ENCODE measurements at regions not wholly inside any gene's neighbourhood (a gene's known extent, or its start where the extent isn't known, plus 50 kb on each side); places are given as distances from the start of the nearest gene placed in this dataset.

- Histone ChIP-seq H3K9me2 (ENCODE audit: insufficient read depth, low read length) (no peaks in the 10 kb centered on the region), H2AFZ (ENCODE audit: low read depth, low read length) (no peak overlapping the region), H3K79me2 (replicated peaks; ENCODE audit: insufficient read depth, low read length) (no peaks in the 10 kb centered on the region), H3K27ac (ENCODE audit: low read length) (no peak overlapping the region), H3K9ac (ENCODE audit: low read length) (no peak overlapping the region), H3K4me3 (ENCODE audit: low read length) (no peak overlapping the region), H3K36me3 (ENCODE audit: insufficient read depth, low read length) (no peaks in the 10 kb centered on the region), H4K20me1 (ENCODE audit: insufficient read depth) (no peaks in the 10 kb centered on the region), H3K4me2 (ENCODE audit: low read length) (no peak overlapping the region), H3F3A (ENCODE audit: insufficient read depth, low read length, poor library complexity, severe bottlenecking) (no peaks in the 10 kb centered on the region), H3K9me3 (ENCODE audit: low read length) (no peaks in the 10 kb centered on the region), H3K27me3 (ENCODE audit: insufficient read depth, low read depth, low read length) (no peaks in the 10 kb centered on the region)
- TF ChIP-seq EP300 (conservative IDR thresholded peaks at IDR 0.05; ENCODE audit: poor library complexity, severe bottlenecking) (no peak), RAD21 (conservative IDR thresholded peaks at IDR 0.05) (no peak), CTCF (IDR thresholded peaks at IDR 0.05; ENCODE audit: poor library complexity, severe bottlenecking) (no peak), POLR2AphosphoS5 (IDR thresholded peaks at IDR 0.05) (no peak), REST (IDR thresholded peaks at IDR 0.05; ENCODE audit: borderline replicate concordance) (no peak), SMC3 (conservative IDR thresholded peaks at IDR 0.05; ENCODE audit: poor library complexity) (no peak), EZH2 (IDR thresholded peaks at IDR 0.05; ENCODE audit: borderline replicate concordance, insufficient read depth, low read length, poor library complexity, severe bottlenecking) (no peak), MXI1 (conservative IDR thresholded peaks at IDR 0.05; ENCODE audit: poor library complexity, severe bottlenecking) (no peak), TAF1 (IDR thresholded peaks at IDR 0.05; ENCODE audit: low read depth) (no peak)
Observed at GRCh38 chr10:52574697-52575096, 197.9 kb downstream of the MBL2 start.

GRCh38 chr10:52577047-52577446, 195.5 kb downstream of the MBL2 start:
- Histone ChIP-seq H3K27ac (ENCODE audit: low read length) (no peak overlapping the region), H3K4me3 (ENCODE audit: low read length) (no peak overlapping the region), H3F3A (ENCODE audit: insufficient read depth, low read length, poor library complexity, severe bottlenecking) (no peaks in the 10 kb centered on the region), H3K36me3 (ENCODE audit: insufficient read depth, low read length) (no peaks in the 10 kb centered on the region), H3K79me2 (replicated peaks; ENCODE audit: insufficient read depth, low read length) (no peaks in the 10 kb centered on the region), H3K9me3 (ENCODE audit: low read length) (no peaks in the 10 kb centered on the region), H3K9me2 (ENCODE audit: insufficient read depth, low read length) (no peaks in the 10 kb centered on the region), H4K20me1 (ENCODE audit: insufficient read depth) (no peaks in the 10 kb centered on the region), H3K27me3 (ENCODE audit: insufficient read depth, low read depth, low read length) (no peaks in the 10 kb centered on the region), H3K4me2 (ENCODE audit: low read length) (no peak overlapping the region), H2AFZ (ENCODE audit: low read depth, low read length) (no peak overlapping the region), H3K9ac (ENCODE audit: low read length) (no peak overlapping the region)
- TF ChIP-seq RAD21 (conservative IDR thresholded peaks at IDR 0.05) (no peak), MXI1 (conservative IDR thresholded peaks at IDR 0.05; ENCODE audit: poor library complexity, severe bottlenecking) (no peak), CTCF (IDR thresholded peaks at IDR 0.05; ENCODE audit: poor library complexity, severe bottlenecking) (no peak), EP300 (conservative IDR thresholded peaks at IDR 0.05; ENCODE audit: poor library complexity, severe bottlenecking) (no peak), SMC3 (conservative IDR thresholded peaks at IDR 0.05; ENCODE audit: poor library complexity) (no peak), TAF1 (IDR thresholded peaks at IDR 0.05; ENCODE audit: low read depth) (no peak), EZH2 (IDR thresholded peaks at IDR 0.05; ENCODE audit: borderline replicate concordance, insufficient read depth, low read length, poor library complexity, severe bottlenecking) (no peak), REST (IDR thresholded peaks at IDR 0.05; ENCODE audit: borderline replicate concordance) (no peak), POLR2AphosphoS5 (IDR thresholded peaks at IDR 0.05) (no peak)

Measured in neural cell (in vitro differentiated cells).